Stimulated activated CD8-positive, alpha-beta memory T cell treated with anti-CD3 and anti-CD28 coated beads, Interleukin-7, amount 100 ng/mL, for 24 hours (primary cell): ENCODE measurements at regions not wholly inside any gene's neighbourhood (a gene's known extent, or its start where the extent isn't known, plus 50 kb on each side); places are given as distances from the start of the nearest gene placed in this dataset.
"Not testable (repeated sequence)": the region's sequence is repeated elsewhere in the genome, so short reads cannot be mapped to it uniquely, and the experiment has no call there.

ENCODE experiments used
- DNase-seq: peaks from one replicate; pipeline ENCODE4 v3.0.0-alpha.2; 2020; ENCODE audit warnings: low read depth

- DNase-seq = no peak
Observed at GRCh38 chr22:25281675-25282345, 62.4 kb downstream of the CRYBB2 start.

GRCh38 chr22:25282346-25282670, 62.9 kb downstream of the CRYBB2 start:
- no peak for DNase-seq

GRCh38 chr22:25282671-25283561, 63.5 kb downstream of the CRYBB2 start:
- DNase-seq = no peak

DNA sequence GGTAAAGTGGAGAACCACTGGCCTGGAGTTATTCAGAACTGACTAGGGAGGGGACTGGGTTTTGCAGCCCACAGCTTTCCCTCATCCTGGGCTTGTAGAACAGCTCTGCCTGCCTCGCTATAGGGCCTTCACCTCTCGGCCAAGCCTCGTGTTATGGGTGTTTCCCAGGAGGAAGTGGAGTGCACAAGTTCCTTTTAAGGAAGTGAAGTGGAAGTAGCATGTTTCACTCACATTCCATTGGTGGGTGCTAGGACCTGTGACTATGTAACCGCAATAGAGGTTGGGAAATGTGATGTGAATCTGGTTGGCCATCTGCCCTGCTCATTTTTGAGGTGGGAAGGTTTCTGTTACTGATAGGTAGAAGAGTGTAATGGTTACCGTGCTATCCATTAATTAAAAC, 69.0 kb downstream of the CRYBB2 start:
- not testable (repeated sequence) for DNase-seq

GRCh38 chr22:25301912-25302311, 82.5 kb downstream of the CRYBB2 start:
- not testable (repeated sequence) for DNase-seq

DNA sequence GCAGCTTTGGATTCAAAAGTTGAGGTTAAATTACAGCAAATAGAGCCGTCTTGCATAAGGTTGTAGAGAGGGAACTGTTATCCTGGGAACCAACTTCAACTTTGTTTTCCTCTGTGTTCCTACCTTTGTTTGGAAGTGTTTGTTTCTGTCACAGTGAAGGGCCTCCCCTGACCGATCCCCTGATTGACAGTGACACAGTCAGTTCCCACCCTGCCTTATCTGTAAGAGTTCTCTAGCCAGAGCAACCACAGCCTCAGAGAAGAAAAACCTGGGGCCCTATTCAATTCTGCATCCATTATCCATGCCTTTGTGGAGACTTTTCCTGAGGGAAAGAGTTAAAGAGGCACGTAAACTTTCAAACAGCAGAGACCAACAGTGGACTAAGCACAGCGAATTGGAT, 90.1 kb downstream of the CRYBB2 start:
- not testable (repeated sequence) for DNase-seq

GRCh38 chr22:25311924-25312323, 92.5 kb downstream of the CRYBB2 start:
- not testable (repeated sequence) for DNase-seq

DNA sequence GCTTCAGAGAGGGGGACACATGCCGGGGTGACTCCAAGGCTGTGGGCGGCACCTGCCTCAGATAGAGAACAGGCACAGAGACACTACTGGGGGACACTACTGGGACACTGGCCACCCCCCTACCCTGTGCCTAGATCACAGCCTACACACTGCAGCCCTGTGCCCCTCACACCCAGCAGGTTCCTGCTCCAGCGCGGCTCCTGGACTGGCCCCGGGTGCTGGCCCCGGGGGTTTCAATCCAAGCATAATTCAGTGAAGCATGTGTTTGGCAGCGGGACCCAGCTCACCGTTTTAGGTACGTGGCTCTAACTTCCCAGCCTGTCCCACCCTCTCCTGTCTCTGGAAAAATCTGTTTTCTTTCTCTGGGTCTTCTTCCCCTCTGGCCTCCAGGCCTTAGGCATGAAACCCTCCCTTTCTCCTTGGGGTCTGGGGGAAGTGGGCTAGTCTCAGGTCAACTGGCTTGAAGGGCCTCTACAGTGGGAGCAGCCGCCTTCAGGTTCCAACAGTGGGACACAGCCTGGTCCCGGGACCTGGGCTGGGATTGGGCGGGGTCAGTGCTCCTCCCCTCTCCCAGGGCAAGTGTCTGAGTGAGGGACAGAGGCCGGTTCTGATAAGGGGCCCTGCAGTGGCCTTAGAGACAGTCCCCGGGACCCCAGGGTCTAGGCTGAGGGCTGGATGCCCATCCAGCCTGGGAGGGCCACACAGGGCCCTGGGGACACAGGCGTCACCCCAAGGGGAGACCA, 98.8 kb downstream of the CRYBB2 start:
- DNase-seq = no peak

DNA sequence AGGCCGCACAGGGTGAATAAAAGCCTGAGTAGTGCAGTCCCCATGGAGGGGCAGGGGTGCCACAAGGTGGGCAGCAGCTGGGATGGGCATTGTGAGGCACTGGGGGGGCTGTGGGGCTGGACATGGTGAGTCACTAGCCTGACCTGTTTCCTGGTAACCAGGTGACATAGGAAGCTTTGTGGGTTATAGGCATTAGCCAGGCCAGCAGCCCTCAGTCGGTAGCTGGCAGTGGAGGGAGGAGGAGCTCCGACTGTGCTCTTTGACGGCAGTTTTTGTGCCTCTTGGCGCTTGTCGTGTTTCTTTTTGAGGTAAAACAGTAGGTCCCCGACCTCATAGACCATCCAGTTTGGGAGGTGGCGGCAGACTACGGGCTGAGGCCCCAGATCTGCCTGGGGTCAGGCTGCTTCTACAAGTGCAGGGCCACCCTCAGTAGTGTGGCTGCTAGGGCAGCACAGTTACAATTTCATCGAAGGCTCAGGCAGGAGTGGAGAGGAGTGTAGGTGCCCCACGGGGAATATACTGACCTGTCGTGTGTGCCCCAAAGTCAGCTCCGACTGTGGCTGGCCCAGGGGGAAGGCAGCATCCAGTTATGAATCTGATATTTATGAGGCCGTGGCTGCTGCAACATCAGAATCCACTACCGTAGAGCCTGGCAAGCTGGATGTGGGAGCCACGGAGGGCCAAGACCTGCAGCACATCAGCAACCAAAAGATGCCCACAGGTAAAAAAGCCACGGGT, 107.7 kb downstream of the CRYBB2 start:
- DNase-seq = no peak

GRCh38 chr22:25331050-25331449, 111.6 kb downstream of the CRYBB2 start:
- no peak for DNase-seq

DNA sequence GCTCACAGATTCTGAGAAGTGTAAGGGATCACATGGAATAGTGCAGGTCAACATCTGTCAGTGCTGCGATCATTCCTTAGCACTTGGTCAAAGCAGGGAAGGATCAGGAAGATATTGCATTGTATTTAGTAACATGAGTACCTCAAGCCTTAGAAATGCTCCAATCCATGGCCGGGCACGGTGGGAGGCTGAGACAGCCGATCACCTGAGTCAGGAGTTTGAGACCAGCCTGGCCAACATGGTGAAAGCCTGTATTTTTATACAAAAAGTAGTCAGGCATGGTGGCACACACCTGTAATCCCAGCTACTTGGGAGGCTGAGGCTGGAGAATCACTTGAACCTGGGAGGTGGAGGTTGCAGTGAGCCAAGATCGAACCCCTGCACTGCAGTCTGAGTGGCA, 112.5 kb downstream of the CRYBB2 start:
- not testable (repeated sequence) for DNase-seq

GRCh38 chr22:25332386-25332785, 112.9 kb downstream of the CRYBB2 start:
- no peak for DNase-seq

DNA sequence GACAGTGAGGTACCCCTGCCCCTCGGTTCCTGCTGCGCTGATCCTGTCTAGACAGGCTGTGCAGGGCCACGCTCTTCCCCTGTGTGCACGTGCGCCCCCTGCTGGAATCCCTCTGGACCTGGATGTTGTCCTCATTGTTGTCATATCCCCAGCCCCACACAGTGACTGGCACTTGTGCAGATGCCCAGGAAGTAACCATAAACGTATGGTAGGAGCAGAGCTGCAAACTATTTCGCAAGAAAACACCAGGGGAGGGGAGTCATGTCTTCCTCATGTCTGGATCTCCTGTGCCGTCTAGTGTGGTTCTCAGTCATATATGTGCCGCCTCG, 114.7 kb downstream of the CRYBB2 start:
- DNase-seq = peak; percentile 5

DNA sequence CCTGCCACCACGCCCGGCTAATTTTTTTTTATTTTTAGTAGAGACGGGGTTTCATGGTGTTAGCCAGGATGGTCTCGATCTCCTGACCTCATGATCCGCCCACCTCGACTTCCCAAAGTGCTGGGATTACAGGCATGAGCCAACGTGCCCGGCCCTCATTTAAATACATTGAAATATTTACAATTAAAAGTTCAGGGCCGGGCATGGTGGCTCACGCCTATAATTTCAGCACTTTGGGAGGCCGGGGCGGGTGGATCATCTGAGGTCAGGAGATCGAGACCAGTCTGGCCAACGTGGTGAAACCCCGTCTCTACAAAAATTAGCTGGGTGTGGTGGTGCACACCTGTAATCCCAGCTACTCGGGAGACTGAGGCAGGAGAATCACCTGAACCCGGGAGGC, 115.2 kb downstream of the CRYBB2 start:
- DNase-seq = not testable (repeated sequence)

- DNase-seq = not testable (repeated sequence)
Observed at GRCh38 chr22:25335276-25335675, 115.8 kb downstream of the CRYBB2 start.

- DNase-seq = not testable (repeated sequence)
Observed at GRCh38 chr22:25340536-25340935, 121.1 kb downstream of the CRYBB2 start.

DNA sequence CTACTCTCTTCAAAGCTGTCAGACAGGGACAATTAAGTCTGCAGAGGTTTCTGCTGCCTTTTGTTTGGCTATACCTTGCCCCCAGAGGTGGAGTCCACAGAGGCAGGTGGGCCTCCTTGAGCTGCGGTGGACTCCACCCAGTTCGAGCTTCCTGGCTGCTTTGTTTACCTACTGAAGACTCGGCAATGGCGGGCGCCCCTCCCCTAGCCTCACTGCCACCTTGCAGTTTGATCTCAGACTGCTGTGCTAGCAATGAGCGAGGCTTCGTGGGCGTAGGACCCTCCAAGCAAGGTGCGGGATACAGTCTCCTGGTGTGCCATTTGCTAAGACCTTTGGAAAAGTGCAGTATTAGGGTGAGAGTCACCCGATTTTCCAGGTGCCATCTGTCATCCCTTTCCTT, 124.9 kb downstream of the CRYBB2 start:
- DNase-seq = not testable (repeated sequence)

GRCh38 chr22:25346859-25347751, 127.7 kb downstream of the CRYBB2 start:
- no peak for DNase-seq

GRCh38 chr22:25347752-25348102, 128.3 kb downstream of the CRYBB2 start:
- DNase-seq = no peak

- no peak for DNase-seq
Observed at GRCh38 chr22:25348391-25348790, 129.0 kb downstream of the CRYBB2 start.

DNA sequence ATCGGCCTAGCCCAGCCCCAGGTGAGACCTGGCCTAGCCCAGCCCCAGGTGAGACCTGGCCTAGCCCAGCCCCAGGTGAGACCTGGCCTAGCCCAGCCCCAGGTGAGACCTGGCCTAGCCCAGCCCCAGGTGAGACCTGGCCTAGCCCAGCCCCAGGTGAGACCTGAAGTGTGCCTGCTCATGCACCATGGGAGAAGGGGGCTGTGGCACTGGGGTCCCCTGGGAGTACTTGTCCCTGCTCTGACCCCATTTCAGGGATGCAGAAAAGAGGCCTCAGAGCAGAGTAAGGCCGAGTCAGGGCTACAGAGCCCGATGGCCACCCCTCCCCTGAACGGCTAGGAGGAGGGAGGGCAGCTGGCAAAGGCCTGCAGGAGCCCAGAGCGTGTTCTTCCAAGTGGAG, 129.6 kb downstream of the CRYBB2 start:
- not testable (repeated sequence) for DNase-seq
